HCT116 (cell line): ENCODE measurements at regions not wholly inside any gene's neighbourhood (a gene's known extent, or its start where the extent isn't known, plus 50 kb on each side); places are given as distances from the start of the nearest gene placed in this dataset.

Source experiments
- ATAC-seq: fragments of 200-7000 bp; cut with Tn5 transposase; 2 replicates; pipeline ENCODE4 v1.9.1; 2020; ENCODE audit warnings: mild to moderate bottlenecking, moderate library complexity
- BruUV-seq: library from RNA; stranded (reverse); fragments of 400-500 nt; replicated peaks from 2 replicates; lab custom pipeline; 2021; lab: Mats Ljungman, UMichigan
- CTCF ChIA-PET: fragments of 300-600 bp; sonication (Branson Sonifier 250); formaldehyde crosslinking; loops from one replicate; lab custom pipeline; 2021; ENCODE audit warnings: antibody characterized with exemption; lab: Charles Lee
- POLR2A ChIA-PET: fragments of 300-600, 350-600 bp; sonication (Branson Sonifier 250); formaldehyde crosslinking; loops from one replicate; lab custom pipeline; 2021; ENCODE audit warnings: antibody characterized with exemption; lab: Charles Lee
- RAD21 ChIA-PET, 2 experiments: fragments of 300-600 bp; sonication (Branson Sonifier 250); formaldehyde crosslinking; loops; one replicate each; lab custom pipeline; 2023; ENCODE audit warnings: low total read pairs in 2 of 2; ENCODE audit not compliant: uncharacterized antibody in 2 of 2, unreplicated experiment in 2 of 2, low non-redundant PET in 1 of 2; lab: Charles Lee
- DNase-seq: peaks from one replicate; pipeline ENCODE4 v3.0.0-alpha.2; 2010; ENCODE audit warnings: low read depth, low spot score
- H2AFZ ChIP-seq: fragments of 200-600 bp; shearing (Covaris generic), sonication (generic); 2 replicates; pipeline ENCODE4 v1.6.1; 2017; ENCODE audit warnings: low read depth, mixed run types, mixed read lengths, antibody characterized with exemption, low read length; ENCODE audit not compliant: poor library complexity, severe bottlenecking
- H3K27ac ChIP-seq: 2 replicates; pipeline ENCODE4 v1.5.1; 2012; ENCODE audit warnings: low read depth, low read length
- H3K27me3 ChIP-seq: fragments of 200-600 bp; sonication (generic); 2 replicates; pipeline ENCODE4 v1.6.1; 2016; ENCODE audit warnings: mixed run types, low read length, mixed read lengths; ENCODE audit not compliant: insufficient read depth
- H3K36me3 ChIP-seq, 2 experiments: fragments of 200-500 bp in 1 of 2; fragments of 200-600 bp in 1 of 2; sonication (Bioruptor generic) in 1 of 2; sonication (generic) in 1 of 2; 2 replicates each; pipeline versions ENCODE4 v1.5.1 to v1.6.1; 2014 to 2016; ENCODE audit warnings: low read length in 2 of 2, inconsistent platforms in 1 of 2, mixed read lengths in 1 of 2, mixed run types in 1 of 2; ENCODE audit not compliant: insufficient read depth in 2 of 2, control insufficient read depth in 1 of 2
- H3K4me1 ChIP-seq, 2 experiments: fragments of 200-600 bp in 1 of 2; sonication (generic) in 1 of 2; 2 replicates each; pipeline versions ENCODE4 v1.5.1 to v1.6.1; 2012 to 2017; ENCODE audit warnings: low read length in 2 of 2, inconsistent platforms in 1 of 2, mild to moderate bottlenecking in 1 of 2, mixed read lengths in 1 of 2, mixed run types in 1 of 2, moderate library complexity in 1 of 2; ENCODE audit not compliant: insufficient read depth in 2 of 2, control insufficient read depth in 1 of 2
- H3K4me2 ChIP-seq: fragments of 200-600 bp; sonication (generic); 2 replicates; pipeline ENCODE4 v1.6.1; 2017; ENCODE audit warnings: mixed run types, low read length, mixed read lengths
- H3K4me3 ChIP-seq, 2 experiments: fragments of 200-600 bp in 1 of 2; sonication (generic) in 1 of 2; replicated peaks in 1 of 2; 2 replicates each; pipeline ENCODE4 v1.5.1; 2011 to 2016; ENCODE audit warnings: low read length in 2 of 2, control low read depth in 1 of 2, low read depth in 1 of 2, mild to moderate bottlenecking in 1 of 2, mixed read lengths in 1 of 2, mixed run types in 1 of 2
- H3K79me2 ChIP-seq: fragments of 200-600 bp; sonication (generic); 2 replicates; pipeline ENCODE4 v1.6.1; 2017; ENCODE audit warnings: mild to moderate bottlenecking, mixed run types, low read length, moderate library complexity, mixed read lengths; ENCODE audit not compliant: insufficient read depth
- H3K9ac ChIP-seq: fragments of 200-600 bp; sonication (generic); 2 replicates; pipeline ENCODE4 v1.6.1; 2016; ENCODE audit warnings: low read length, mixed read lengths
- H3K9me2 ChIP-seq: fragments of 200-600 bp; sonication (generic), shearing (Covaris generic); 2 replicates; pipeline ENCODE4 v1.6.1; 2017; ENCODE audit warnings: mixed run types, mild to moderate bottlenecking, moderate library complexity; ENCODE audit not compliant: insufficient read depth
- H3K9me3 ChIP-seq, 2 experiments: fragments of 200-500 bp in 1 of 2; fragments of 200-600 bp in 1 of 2; sonication (Bioruptor generic) in 1 of 2; sonication (generic) in 1 of 2; 2 replicates each; pipeline ENCODE4 v1.6.1; 2014 to 2017; ENCODE audit warnings: low read length in 2 of 2, mixed read lengths in 2 of 2, inconsistent platforms in 1 of 2, low read depth in 1 of 2, mild to moderate bottlenecking in 1 of 2, mixed run types in 1 of 2, moderate library complexity in 1 of 2; ENCODE audit not compliant: control insufficient read depth in 1 of 2, insufficient read depth in 1 of 2
- H4K20me1 ChIP-seq: fragments of 200-600 bp; sonication (generic), shearing (Covaris generic); 2 replicates; pipeline ENCODE4 v1.6.1; 2017; ENCODE audit warnings: mixed run types, mild to moderate bottlenecking, moderate library complexity; ENCODE audit not compliant: insufficient read depth
- ATF3 ChIP-seq: IDR thresholded peaks from 2 replicates; pipeline ENCODE4 v1.6.1; 2012
- CEBPB ChIP-seq: IDR thresholded peaks from 2 replicates; pipeline ENCODE4 v1.6.1; 2012; ENCODE audit warnings: low read depth
- CTCF ChIP-seq, 3 experiments: fragments of 200-600 bp in 1 of 3; sonication (generic) in 1 of 3; IDR thresholded peaks in 2 of 3; conservative IDR thresholded peaks in 1 of 3; 2 replicates each; pipeline ENCODE4 v1.5.1; 2012 to 2017; ENCODE audit warnings: low read depth in 2 of 3, low read length in 2 of 3, antibody characterized with exemption in 1 of 3, borderline replicate concordance in 1 of 3, control low read depth in 1 of 3, mild to moderate bottlenecking in 1 of 3, mixed read lengths in 1 of 3, mixed run types in 1 of 3, moderate library complexity in 1 of 3; ENCODE audit not compliant: insufficient read depth in 1 of 3
- EGR1 ChIP-seq: IDR thresholded peaks from 2 replicates; pipeline ENCODE4 v1.6.1; 2012; ENCODE audit warnings: low read depth
- ELF1 ChIP-seq: IDR thresholded peaks from 2 replicates; pipeline ENCODE4 v1.6.1; 2012; ENCODE audit warnings: low read depth, borderline replicate concordance
- EZH2phosphoT487 ChIP-seq: fragments of 200-600 bp; IDR thresholded peaks from 2 replicates; pipeline ENCODE4 v1.6.1; 2018; ENCODE audit warnings: antibody characterized with exemption, borderline replicate concordance
- FOSL1 ChIP-seq: IDR thresholded peaks from 2 replicates; pipeline ENCODE4 v1.6.1; 2012; ENCODE audit warnings: low read depth
- POLR2AphosphoS5 ChIP-seq: IDR thresholded peaks from 2 replicates; pipeline ENCODE4 v1.6.1; 2011; ENCODE audit warnings: mild to moderate bottlenecking, low read depth, low read length, moderate library complexity
- SIN3A ChIP-seq: IDR thresholded peaks from 2 replicates; pipeline ENCODE4 v1.6.1; 2012; ENCODE audit warnings: low read depth
- SP1 ChIP-seq: IDR thresholded peaks from 2 replicates; pipeline ENCODE4 v1.6.1; 2012; ENCODE audit warnings: low read depth
- YY1 ChIP-seq: IDR thresholded peaks from 2 replicates; pipeline ENCODE4 v1.6.1; 2011; ENCODE audit warnings: low read length, low read depth, moderate library complexity, mild to moderate bottlenecking; ENCODE audit not compliant: insufficient replicate concordance; ENCODE audit errors: extremely low read depth
- ZNF274 ChIP-seq: fragments of 200-500 bp; sonication (Bioruptor generic); IDR thresholded peaks from 2 replicates; pipeline ENCODE4 v1.6.1; 2014; ENCODE audit warnings: mild to moderate bottlenecking, low read depth, low read length, inconsistent platforms
- intact Hi-C: fragments of 100-400 bp; cut with micrococcal nuclease; formaldehyde crosslinking; loops from 2 replicates; pipeline ENCODE4 v1.10.0; 2022

GRCh38 chr11:109784536-109784935 lies 308.7 kb upstream of the ZC3H12C start:
- ChIA-PET RAD21 (no interaction called here), POLR2A (no interaction called here), CTCF (no interaction called here)

GRCh38 chr11:109785198-109785597 lies 308.0 kb upstream of the ZC3H12C start:
- BruUV-seq = no TSS peak
- no peaks in the 10 kb centered on the region for H3K36me3 ChIP-seq
- intact Hi-C loops = no loop called here
- no peak overlapping the region for H3K9ac ChIP-seq
- H3K27me3 ChIP-seq = no peaks in the 10 kb centered on the region
- no peak overlapping the region for H3K27ac ChIP-seq
- ChIA-PET RAD21 (no interaction called here), CTCF (no interaction called here), POLR2A (no interaction called here)
- no peak overlapping the region for H3K4me3 ChIP-seq
- no peak overlapping the region for H2AFZ ChIP-seq
- ATAC-seq (no peak), DNase-seq (no peak)
- no peaks in the 10 kb centered on the region for H4K20me1 ChIP-seq
- H3K9me2 ChIP-seq = no peaks in the 10 kb centered on the region
- TF ChIP-seq FOSL1 (no peak), POLR2AphosphoS5 (no peak), CEBPB (no peak), ATF3 (no peak), EGR1 (no peak), SIN3A (no peak), ZNF274 (no peak), ELF1 (no peak), YY1 (no peak), EZH2phosphoT487 (no peak), CTCF (IDR thresholded peaks at IDR 0.05 in 2 of 3, conservative IDR thresholded peaks at IDR 0.05 in 1 of 3; ENCODE audit: borderline replicate concordance in 1 of 3, insufficient read depth in 1 of 3, low read depth in 2 of 3, low read length in 2 of 3) (no peak)
- H3K9me3 ChIP-seq = no peaks in the 10 kb centered on the region
- H3K79me2 ChIP-seq = no peaks in the 10 kb centered on the region
- H3K4me1 ChIP-seq = no peaks in the 10 kb centered on the region
- no peak overlapping the region for H3K4me2 ChIP-seq

More at GRCh38 chr11:109784536-109784935, 308.7 kb upstream of the ZC3H12C start:
- BruUV-seq = no TSS peak
- H3K27me3 ChIP-seq = no peaks in the 10 kb centered on the region
- H3K9me2 ChIP-seq = no peaks in the 10 kb centered on the region
- H3K4me1 ChIP-seq = no peaks in the 10 kb centered on the region
- H3K9ac ChIP-seq = no peak overlapping the region
- H3K4me3 ChIP-seq = no peak overlapping the region
- ATAC-seq = no peak
- no peak for DNase-seq
- no peak overlapping the region for H3K4me2 ChIP-seq
- no peaks in the 10 kb centered on the region for H3K79me2 ChIP-seq
- intact Hi-C loops = no loop called here
- no peak for TF ChIP-seq SP1
- no peaks in the 10 kb centered on the region for H3K9me3 ChIP-seq
- H2AFZ ChIP-seq = no peak overlapping the region
- no peaks in the 10 kb centered on the region for H4K20me1 ChIP-seq
- no peak overlapping the region for H3K27ac ChIP-seq
- no peaks in the 10 kb centered on the region for H3K36me3 ChIP-seq
